CD4-positive, alpha-beta T cell treated with Interferon gamma for 1 hour (primary cell): ENCODE measurements at regions not wholly inside any gene's neighbourhood (a gene's known extent, or its start where the extent isn't known, plus 50 kb on each side); places are given as distances from the start of the nearest gene placed in this dataset.

ENCODE experiments used
- DNase-seq: peaks from one replicate; pipeline ENCODE4 v3.0.0-alpha.2; 2020

GRCh38 chr17:34825102-34825501 is 136.2 kb downstream of the CCT6B start:
- DNase-seq, result no peak

- no peak for DNase-seq
These were observed 138.2 kb downstream of the CCT6B start for GRCh38 chr17:34823023-34823422.

GRCh38 chr17:34822007-34822739 is 139.1 kb downstream of the CCT6B start:
- DNase-seq, result no peak

- DNase-seq, result no peak
These were observed 140.3 kb downstream of the CCT6B start for GRCh38 chr17:34820922-34821321.

GRCh38 chr17:34820248-34820801 is 140.9 kb downstream of the CCT6B start:
- DNase-seq, result no peak

GRCh38 chr17:34817252-34818035 is 143.8 kb downstream of the CCT6B start:
- DNase-seq, result no peak

- no peak for DNase-seq
These were observed 144.4 kb downstream of the CCT6B start for GRCh38 chr17:34816848-34817247.

- no peak for DNase-seq
These were observed 148.0 kb downstream of the CCT6B start for GRCh38 chr17:34813290-34813689.

GRCh38 chr17:34811561-34811960 is 149.7 kb downstream of the CCT6B start:
- no peak for DNase-seq

GRCh38 chr17:34800661-34801060 is 160.6 kb downstream of the CCT6B start:
- DNase-seq, result no peak

GRCh38 chr17:34799751-34800150 is 161.5 kb downstream of the CCT6B start:
- no peak for DNase-seq

GRCh38 chr17:34798581-34798980 is 162.7 kb downstream of the CCT6B start:
- DNase-seq, result no peak

GRCh38 chr17:34797720-34798119 is 163.5 kb downstream of the CCT6B start:
- no peak for DNase-seq

- no peak for DNase-seq
These were observed 167.9 kb downstream of the CCT6B start for GRCh38 chr17:34793231-34793908.

- no peak for DNase-seq
These were observed 172.6 kb downstream of the CCT6B start for GRCh38 chr17:34788696-34789095.

- DNase-seq, result no peak
These were observed 176.7 kb downstream of the CCT6B start for GRCh38 chr17:34784526-34784925.

GRCh38 chr17:34782271-34782670 is 179.0 kb downstream of the CCT6B start:
- no peak for DNase-seq

- no peak for DNase-seq
These were observed 179.6 kb downstream of the CCT6B start for GRCh38 chr17:34781571-34782108.

GRCh38 chr17:34781071-34781470 is 180.2 kb downstream of the CCT6B start:
- DNase-seq, result no peak

GRCh38 chr17:34780438-34780837 is 180.8 kb downstream of the CCT6B start:
- no peak for DNase-seq

- no peak for DNase-seq
These were observed 184.5 kb downstream of the CCT6B start for GRCh38 chr17:34776456-34777443.

- DNase-seq, result no peak
These were observed 188.2 kb downstream of the CCT6B start for GRCh38 chr17:34773036-34773435.
